Colonic mucosa (tissue), 4 donors: ENCODE measurements at regions not wholly inside any gene's neighbourhood (a gene's known extent, or its start where the extent isn't known, plus 50 kb on each side); places are given as distances from the start of the nearest gene placed in this dataset.

Experiments used
- DNase-seq: peaks from one replicate; pipeline ENCODE4 v3.0.0-alpha.2; 2020
- H3K27ac ChIP-seq: fragments of 200-600 bp; one replicate; pipeline ENCODE4 v1.8.0; 2021
- H3K27me3 ChIP-seq: fragments of 200-600 bp; one replicate; pipeline ENCODE4 v1.8.0; 2021
- H3K36me3 ChIP-seq: fragments of 200-600 bp; one replicate; pipeline ENCODE4 v1.8.0; 2021
- H3K4me1 ChIP-seq: fragments of 200-600 bp; one replicate; pipeline ENCODE4 v1.8.0; 2021; ENCODE audit warnings: mild to moderate bottlenecking
- H3K4me3 ChIP-seq: fragments of 200-600 bp; one replicate; pipeline ENCODE4 v1.8.0; 2021
- H3K9ac ChIP-seq, 2 donors: one replicate each; pipeline ENCODE4 v1.7.0; 2013; ENCODE audit warnings: control low read depth in 2 of 2, low read depth in 2 of 2, low read length in 2 of 2
- H3K9me3 ChIP-seq: fragments of 200-600 bp; one replicate; pipeline ENCODE4 v1.8.0; 2021
- intact Hi-C: fragments of 100-400 bp; cut with DNase I; formaldehyde crosslinking; loops from one replicate; pipeline ENCODE4 v1.14.1; 2022
- TF ChIP-seq, protein P1 (sequence below): fragments of 200-600 bp; IDR thresholded peaks from one replicate; pipeline ENCODE4 v1.8.0; 2022; ENCODE audit warnings: antibody characterized with exemption, mild to moderate bottlenecking
- donor health status: healthy.
- donor health status: DM: no; HTN: no; CAD: no.
- donor health status: DM: no; HTN: no; CAD: no.

- TF ChIP-seq, protein P1, sequence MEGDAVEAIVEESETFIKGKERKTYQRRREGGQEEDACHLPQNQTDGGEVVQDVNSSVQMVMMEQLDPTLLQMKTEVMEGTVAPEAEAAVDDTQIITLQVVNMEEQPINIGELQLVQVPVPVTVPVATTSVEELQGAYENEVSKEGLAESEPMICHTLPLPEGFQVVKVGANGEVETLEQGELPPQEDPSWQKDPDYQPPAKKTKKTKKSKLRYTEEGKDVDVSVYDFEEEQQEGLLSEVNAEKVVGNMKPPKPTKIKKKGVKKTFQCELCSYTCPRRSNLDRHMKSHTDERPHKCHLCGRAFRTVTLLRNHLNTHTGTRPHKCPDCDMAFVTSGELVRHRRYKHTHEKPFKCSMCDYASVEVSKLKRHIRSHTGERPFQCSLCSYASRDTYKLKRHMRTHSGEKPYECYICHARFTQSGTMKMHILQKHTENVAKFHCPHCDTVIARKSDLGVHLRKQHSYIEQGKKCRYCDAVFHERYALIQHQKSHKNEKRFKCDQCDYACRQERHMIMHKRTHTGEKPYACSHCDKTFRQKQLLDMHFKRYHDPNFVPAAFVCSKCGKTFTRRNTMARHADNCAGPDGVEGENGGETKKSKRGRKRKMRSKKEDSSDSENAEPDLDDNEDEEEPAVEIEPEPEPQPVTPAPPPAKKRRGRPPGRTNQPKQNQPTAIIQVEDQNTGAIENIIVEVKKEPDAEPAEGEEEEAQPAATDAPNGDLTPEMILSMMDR: no peak
- no peaks in the 10 kb centered on the region for H3K27me3 ChIP-seq
- no peak overlapping the region for H3K27ac ChIP-seq
- no peaks in the 10 kb centered on the region for H3K36me3 ChIP-seq
- DNase-seq: no peak
- no peaks in the 10 kb centered on the region for H3K4me1 ChIP-seq
- H3K9ac ChIP-seq: no peak overlapping the region
- no peak overlapping the region for H3K4me3 ChIP-seq
- intact Hi-C loops: no loop called here
- H3K9me3 ChIP-seq: no peaks in the 10 kb centered on the region
Measured at GRCh38 chr2:15096873-15097272, 464.3 kb downstream of the NBAS start.

- Histone ChIP-seq H3K36me3 (no peaks in the 10 kb centered on the region), H3K4me1 (no peaks in the 10 kb centered on the region), H3K27me3 (no peaks in the 10 kb centered on the region), H3K27ac (no peak overlapping the region), H3K4me3 (no peak overlapping the region), H3K9me3 (no peaks in the 10 kb centered on the region), H3K9ac (no peak overlapping the region)
- TF ChIP-seq, protein P1: no peak
- no peak for DNase-seq
- intact Hi-C loops: no loop called here
Measured at GRCh38 chr2:15107137-15107536, 454.0 kb downstream of the NBAS start.

GRCh38 chr2:15111718-15112117 is 449.4 kb downstream of the NBAS start:
- intact Hi-C loops: no loop called here

DNA sequence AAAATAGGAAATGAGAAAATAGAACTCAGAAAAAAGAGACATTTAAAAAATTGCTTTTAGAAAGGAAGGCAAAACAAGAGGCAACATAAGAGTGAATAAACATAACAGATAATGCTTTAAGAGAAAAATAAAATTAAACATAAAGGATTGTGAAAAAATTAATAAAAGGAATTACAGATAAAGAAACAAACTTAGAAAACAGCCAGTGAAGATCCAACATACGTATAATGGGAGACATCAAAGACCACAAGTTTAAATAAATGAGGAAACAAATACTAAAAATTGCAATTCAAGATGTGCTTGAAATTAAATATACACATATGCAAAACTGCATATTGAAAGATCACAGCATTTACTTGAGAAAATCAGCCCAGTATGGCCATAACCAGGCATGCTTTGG is 448.9 kb downstream of the NBAS start:
- no peaks in the 10 kb centered on the region for H3K4me1 ChIP-seq
- H3K27ac ChIP-seq: no peak overlapping the region
- TF ChIP-seq, protein P1: no peak
- no peaks in the 10 kb centered on the region for H3K36me3 ChIP-seq
- no peak for DNase-seq
- H3K4me3 ChIP-seq: no peak overlapping the region
- no peaks in the 10 kb centered on the region for H3K27me3 ChIP-seq
- H3K9me3 ChIP-seq: no peaks in the 10 kb centered on the region
- intact Hi-C loops: no loop called here
- no peak overlapping the region for H3K9ac ChIP-seq

More at GRCh38 chr2:15111718-15112117, 449.4 kb downstream of the NBAS start:
- no peak overlapping the region for H3K4me3 ChIP-seq
- H3K4me1 ChIP-seq: no peaks in the 10 kb centered on the region
- no peaks in the 10 kb centered on the region for H3K27me3 ChIP-seq
- TF ChIP-seq, protein P1: no peak
- no peaks in the 10 kb centered on the region for H3K36me3 ChIP-seq
- DNase-seq: no peak
- H3K27ac ChIP-seq: no peak overlapping the region
- no peak overlapping the region for H3K9ac ChIP-seq
- H3K9me3 ChIP-seq: no peaks in the 10 kb centered on the region

DNA sequence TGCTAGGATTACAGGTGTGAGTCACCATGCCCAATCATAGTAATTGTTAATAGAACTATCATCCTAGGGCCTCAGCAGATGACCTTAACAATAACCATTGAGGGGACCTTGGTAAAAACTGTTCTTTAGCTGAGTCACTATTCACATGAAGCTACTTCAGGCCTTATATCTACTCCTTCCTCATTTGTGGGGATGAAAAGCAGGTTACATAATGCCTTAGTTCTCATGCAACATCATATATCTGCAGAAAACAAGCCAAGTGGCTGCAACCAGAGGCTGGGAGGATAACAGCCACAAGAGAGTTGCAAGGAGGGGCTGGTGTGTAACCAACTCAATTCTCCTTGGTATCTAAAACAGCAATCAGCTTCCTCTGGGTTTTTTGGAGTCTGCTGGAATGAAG is 445.4 kb downstream of the NBAS start:
- Histone ChIP-seq H3K9ac (no peak overlapping the region), H3K27ac (no peak overlapping the region)

More for the DNA sequence above, 445.4 kb downstream of the NBAS start:
- Histone ChIP-seq H3K9me3 (no peaks in the 10 kb centered on the region), H3K27me3 (no peaks in the 10 kb centered on the region), H3K4me3 (no peak overlapping the region), H3K4me1 (no peaks in the 10 kb centered on the region), H3K36me3 (no peaks in the 10 kb centered on the region)
- no peak for DNase-seq
- TF ChIP-seq, protein P1: no peak
- intact Hi-C loops: no loop called here
